ENCODE measurements at regions not wholly inside any gene's neighbourhood (a gene's known extent, or its start where the extent isn't known, plus 50 kb on each side); places are given as distances from the start of the nearest gene placed in this dataset.

DNA sequence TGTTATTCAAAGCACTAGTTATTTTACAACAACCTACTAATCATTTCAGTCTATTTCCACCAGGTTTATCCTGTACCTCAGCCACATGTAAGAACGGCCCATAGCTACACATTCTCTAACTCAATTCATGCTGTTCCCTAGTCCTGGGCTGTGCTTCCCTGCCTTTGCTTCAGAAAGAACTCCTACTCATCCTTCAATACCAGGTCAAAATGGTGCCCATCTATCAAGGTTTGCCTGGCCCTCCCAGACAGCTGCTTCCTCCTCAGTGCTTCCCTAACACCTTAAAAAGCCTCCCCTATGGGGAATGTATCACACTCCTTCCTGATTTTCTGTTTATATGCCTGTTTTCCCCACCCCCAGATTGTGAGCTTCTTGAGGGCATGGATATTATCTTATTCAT is 400.7 kb downstream of the MN1 start:
- no peaks in the 10 kb centered on the region for H3K27me3 ChIP-seq (ENCODE audit: control insufficient read depth, insufficient read depth, low read length)

DNA sequence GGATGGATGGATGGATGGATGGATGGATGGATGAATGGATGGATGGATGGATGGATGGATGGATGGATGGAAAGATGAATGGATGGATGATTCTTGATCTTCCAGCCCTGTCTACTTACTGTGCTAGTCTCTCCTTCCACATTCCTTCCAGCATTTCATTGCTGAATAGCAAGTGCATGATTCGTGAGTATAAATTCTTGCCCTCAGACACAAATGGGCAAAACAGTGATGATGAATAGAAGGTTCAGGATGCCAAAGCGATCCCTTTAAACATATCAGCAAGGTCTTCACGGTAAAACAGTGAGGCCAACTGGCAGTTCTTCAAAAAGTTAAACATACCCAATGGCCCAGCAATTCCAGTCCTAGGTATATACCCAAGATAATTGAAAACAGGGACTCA is 400.2 kb downstream of the MN1 start:
- no peak for DNase-seq

More for the DNA sequence above, 400.7 kb downstream of the MN1 start:
- DNase-seq, result no peak
- H3K4me3 ChIP-seq (ENCODE audit: insufficient read depth, low read depth, low read length), result no peak overlapping the region
- no peaks in the 10 kb centered on the region for H3K36me3 ChIP-seq (replicated peaks; ENCODE audit: control insufficient read depth, insufficient read depth, low read length)

DNA sequence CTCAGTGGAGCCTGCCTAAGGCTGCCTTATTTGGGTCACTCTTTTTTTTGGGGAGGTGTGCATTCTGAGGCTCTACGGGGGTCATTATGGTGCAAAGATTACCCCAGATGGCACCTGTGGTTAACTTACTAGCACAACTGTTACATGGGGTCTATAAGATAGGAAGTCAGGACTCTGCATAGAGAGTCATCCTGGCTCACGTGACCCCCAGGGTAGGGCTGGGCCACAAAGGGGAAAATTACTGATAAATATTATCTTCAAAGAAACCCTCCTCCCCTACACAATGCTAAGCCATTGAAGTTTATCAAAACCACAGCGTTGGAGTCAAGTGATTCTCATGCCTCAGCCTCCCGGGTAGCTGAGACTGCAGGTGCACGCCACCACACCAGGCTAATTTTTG is 397.1 kb downstream of the MN1 start:
- Histone ChIP-seq H3K27me3 (ENCODE audit: control insufficient read depth, insufficient read depth, low read length) (no peaks in the 10 kb centered on the region), H3K36me3 (replicated peaks; ENCODE audit: control insufficient read depth, insufficient read depth, low read length) (no peaks in the 10 kb centered on the region), H3K4me3 (ENCODE audit: insufficient read depth, low read depth, low read length) (no peak overlapping the region)
- no peak for DNase-seq

More for the DNA sequence above, 400.2 kb downstream of the MN1 start:
- Histone ChIP-seq H3K4me3 (ENCODE audit: insufficient read depth, low read depth, low read length) (no peak overlapping the region), H3K27me3 (ENCODE audit: control insufficient read depth, insufficient read depth, low read length) (no peaks in the 10 kb centered on the region), H3K36me3 (replicated peaks; ENCODE audit: control insufficient read depth, insufficient read depth, low read length) (no peaks in the 10 kb centered on the region)

DNA sequence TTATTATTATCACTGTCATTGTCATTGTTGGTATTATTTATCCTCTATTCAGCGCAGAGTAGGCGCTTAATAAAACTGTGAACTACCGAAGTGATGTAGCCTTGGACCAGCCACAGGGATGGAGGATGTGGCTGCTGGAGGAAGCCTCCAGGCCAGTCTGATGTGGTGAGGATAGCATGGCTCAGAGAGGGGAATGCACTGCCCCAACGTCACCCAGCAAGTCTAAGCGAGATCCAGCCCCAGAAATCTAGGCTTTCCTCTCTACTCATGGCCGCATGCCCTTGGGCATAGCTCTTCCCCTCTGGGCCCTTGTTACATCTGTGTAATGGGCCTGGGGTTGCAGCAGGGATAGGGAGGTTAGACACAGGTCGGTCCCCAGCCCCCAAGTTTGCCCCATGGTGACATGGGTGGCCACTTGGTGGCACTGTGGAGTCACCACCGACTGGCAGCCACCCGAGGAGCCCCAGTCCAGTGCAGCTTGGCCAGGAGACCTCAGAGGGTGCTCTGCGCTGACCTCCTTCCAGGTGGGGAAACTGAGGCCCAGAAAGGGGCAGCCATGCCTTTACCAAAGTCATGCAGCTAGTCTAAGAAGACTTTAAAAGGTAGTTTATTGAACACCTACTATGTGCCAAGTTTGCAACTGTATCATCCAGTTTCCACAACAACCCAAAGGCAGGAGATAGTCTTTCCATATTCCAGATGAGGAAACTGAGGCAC is 395.7 kb downstream of the MN1 start:
- DNase-seq, result peak; percentile 84
- Histone ChIP-seq H3K4me3 (ENCODE audit: insufficient read depth, low read depth, low read length) (no peak overlapping the region), H3K27me3 (ENCODE audit: control insufficient read depth, insufficient read depth, low read length) (no peaks in the 10 kb centered on the region), H3K36me3 (replicated peaks; ENCODE audit: control insufficient read depth, insufficient read depth, low read length) (no peaks in the 10 kb centered on the region)

DNA sequence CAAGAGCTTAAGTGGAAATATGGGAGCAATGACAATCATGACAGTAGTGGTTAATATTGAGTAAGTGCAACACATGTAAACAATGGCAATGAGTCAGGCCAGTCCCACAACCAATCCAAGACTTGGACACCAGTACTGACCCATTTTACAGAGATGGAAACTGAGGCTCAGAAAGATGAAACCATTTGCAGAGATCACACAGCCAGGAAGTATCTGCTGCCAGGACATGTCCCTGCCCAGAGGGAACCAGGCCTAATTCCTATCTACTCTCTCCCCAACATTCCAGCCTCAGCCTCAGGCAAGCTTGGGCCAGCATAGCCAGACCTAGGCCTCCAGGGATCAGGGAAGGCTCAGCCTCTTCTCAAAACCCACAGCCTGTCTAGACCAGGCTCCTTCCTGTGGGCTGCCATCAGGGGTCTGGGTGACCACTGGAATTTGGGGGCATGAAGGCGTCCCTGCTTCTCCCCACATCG is 395.1 kb downstream of the MN1 start:
- no peak for DNase-seq
- H3K27me3 ChIP-seq (ENCODE audit: control insufficient read depth, insufficient read depth, low read length), result no peaks in the 10 kb centered on the region
- no peak overlapping the region for H3K4me3 ChIP-seq (ENCODE audit: insufficient read depth, low read depth, low read length)
- no peaks in the 10 kb centered on the region for H3K36me3 ChIP-seq (replicated peaks; ENCODE audit: control insufficient read depth, insufficient read depth, low read length)

DNA sequence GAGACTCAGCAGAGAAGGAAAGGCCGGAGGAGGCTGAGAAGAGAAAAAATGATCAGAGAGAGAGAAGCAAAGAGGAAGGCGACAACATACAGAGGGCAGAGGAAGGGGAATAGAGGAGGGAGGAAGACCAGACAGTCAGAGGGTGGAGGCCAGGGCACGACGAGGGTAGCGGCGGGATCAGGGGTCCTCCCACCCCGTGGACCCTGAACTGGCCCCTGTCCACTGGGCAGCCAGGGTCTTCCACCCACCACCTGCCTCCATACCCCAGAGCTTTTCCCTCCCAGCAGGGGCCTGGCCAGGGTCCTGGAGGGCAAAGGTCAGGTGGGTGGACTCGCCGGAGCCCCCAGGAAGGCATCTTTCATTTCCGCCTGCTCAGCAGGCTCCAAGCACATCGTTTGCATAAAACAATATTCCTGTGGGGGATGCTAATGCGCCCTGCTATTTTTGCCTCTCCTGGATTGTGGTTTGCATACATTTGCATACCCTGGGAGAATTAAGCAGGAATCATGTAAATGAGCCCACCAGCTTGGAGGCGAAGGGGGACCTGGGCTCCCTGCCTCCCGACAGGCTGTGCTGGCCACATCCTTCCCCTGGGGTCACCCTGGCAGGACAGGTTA is 394.1 kb downstream of the MN1 start:
- peak; percentile 64 for DNase-seq
- H3K27me3 ChIP-seq (ENCODE audit: control insufficient read depth, insufficient read depth, low read length), result no peaks in the 10 kb centered on the region
- no peaks in the 10 kb centered on the region for H3K36me3 ChIP-seq (replicated peaks; ENCODE audit: control insufficient read depth, insufficient read depth, low read length)
- no peak overlapping the region for H3K4me3 ChIP-seq (ENCODE audit: insufficient read depth, low read depth, low read length)

DNA sequence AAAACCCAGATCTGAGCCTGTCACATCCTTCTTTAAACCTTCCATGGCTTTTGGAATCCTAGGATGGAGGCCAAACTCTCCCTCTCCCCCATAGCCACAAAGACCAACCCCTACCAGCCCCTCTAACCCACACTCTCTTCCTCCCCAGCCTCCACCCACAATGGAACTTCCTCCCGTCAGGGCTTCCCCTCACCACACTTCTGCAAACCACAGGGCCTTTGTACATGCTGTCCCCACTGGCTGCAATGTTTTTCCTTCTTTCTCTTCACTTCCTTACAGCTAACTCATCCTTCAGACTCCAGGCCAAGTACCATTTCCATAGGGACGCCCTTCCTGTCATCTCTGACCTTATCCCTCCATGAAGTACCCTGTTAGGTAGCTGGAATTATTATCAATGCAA is 393.5 kb downstream of the MN1 start:
- no peak for DNase-seq
- H3K4me3 ChIP-seq (ENCODE audit: insufficient read depth, low read depth, low read length), result no peak overlapping the region

DNA sequence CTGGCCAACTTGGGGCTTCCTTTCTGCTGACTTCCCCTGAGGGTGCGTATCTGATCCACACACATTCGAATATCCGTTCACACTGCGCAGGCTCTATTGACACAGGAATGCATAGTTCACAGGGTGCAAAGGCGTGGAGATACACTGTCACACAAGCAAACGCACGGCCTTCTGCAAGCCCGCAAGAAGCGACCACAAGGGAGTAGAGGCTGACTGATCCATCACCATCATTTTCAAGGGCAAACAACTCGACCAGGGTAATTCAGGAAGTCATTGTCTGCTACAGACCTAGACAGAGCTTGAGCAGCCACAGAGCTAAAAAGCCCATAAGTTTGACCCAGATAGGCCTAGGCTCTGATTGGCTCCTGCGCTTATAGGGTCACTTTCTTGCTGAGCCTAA is 392.3 kb downstream of the MN1 start:
- no peaks in the 10 kb centered on the region for H3K36me3 ChIP-seq (replicated peaks; ENCODE audit: control insufficient read depth, insufficient read depth, low read length)
- no peak overlapping the region for H3K4me3 ChIP-seq (ENCODE audit: insufficient read depth, low read depth, low read length)
- no peak for DNase-seq
- H3K27me3 ChIP-seq (ENCODE audit: control insufficient read depth, insufficient read depth, low read length), result no peaks in the 10 kb centered on the region

More for the DNA sequence above, 393.5 kb downstream of the MN1 start:
- no peaks in the 10 kb centered on the region for H3K36me3 ChIP-seq (replicated peaks; ENCODE audit: control insufficient read depth, insufficient read depth, low read length)
- H3K27me3 ChIP-seq (ENCODE audit: control insufficient read depth, insufficient read depth, low read length), result no peaks in the 10 kb centered on the region

DNA sequence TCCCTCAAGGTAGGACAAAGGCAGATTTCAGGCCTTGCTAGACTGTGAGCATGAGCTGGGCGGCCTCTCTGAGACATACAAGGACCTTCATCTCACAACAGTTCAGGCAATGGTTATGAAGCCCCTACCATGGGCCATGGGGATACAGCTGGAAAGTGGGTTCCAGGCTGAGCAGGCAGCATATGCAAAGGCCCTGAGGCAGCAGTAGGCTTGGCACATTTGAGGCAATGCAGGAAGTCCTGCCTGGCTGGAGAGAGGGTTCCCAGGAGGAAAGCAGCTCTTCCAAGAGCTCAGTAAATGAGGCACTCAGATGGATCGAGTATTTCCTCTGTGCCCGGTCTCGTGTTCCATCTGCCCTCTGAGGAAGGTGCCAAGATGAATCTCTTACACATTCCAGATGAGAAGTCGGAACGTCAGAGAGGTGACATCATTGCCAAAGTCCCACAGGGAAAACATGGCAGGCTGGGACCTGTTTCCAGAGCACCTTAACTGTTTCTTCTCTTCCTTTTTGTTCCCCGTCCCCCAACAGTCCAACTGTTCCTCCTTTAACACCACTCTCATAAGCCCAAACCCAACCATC is 388.6 kb downstream of the MN1 start:
- DNase-seq, result no peak
- Histone ChIP-seq H3K4me3 (ENCODE audit: insufficient read depth, low read depth, low read length) (no peak overlapping the region), H3K36me3 (replicated peaks; ENCODE audit: control insufficient read depth, insufficient read depth, low read length) (no peaks in the 10 kb centered on the region), H3K27me3 (ENCODE audit: control insufficient read depth, insufficient read depth, low read length) (no peaks in the 10 kb centered on the region)

DNA sequence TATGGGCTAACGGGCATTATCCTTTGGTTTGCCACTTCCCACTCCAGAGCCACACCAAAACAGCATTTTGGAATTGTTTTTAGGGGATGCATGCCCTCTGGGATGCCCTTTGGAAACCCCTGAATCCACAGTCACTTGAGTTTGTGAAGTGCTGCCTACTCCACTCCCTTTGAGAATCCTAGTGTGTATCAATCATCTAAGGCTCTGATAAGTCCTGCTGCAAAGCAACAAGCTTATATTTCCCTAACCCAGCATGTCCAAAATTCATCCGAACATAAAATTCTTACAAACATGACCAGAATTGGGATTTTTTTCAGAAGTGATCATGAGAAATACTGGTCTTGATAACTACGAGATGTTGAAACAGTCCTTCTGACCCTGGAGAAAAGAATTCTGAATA is 387.9 kb downstream of the MN1 start:
- Histone ChIP-seq H3K27me3 (ENCODE audit: control insufficient read depth, insufficient read depth, low read length) (no peaks in the 10 kb centered on the region), H3K4me3 (ENCODE audit: insufficient read depth, low read depth, low read length) (no peak overlapping the region), H3K36me3 (replicated peaks; ENCODE audit: control insufficient read depth, insufficient read depth, low read length) (no peaks in the 10 kb centered on the region)
- no peak for DNase-seq

DNA sequence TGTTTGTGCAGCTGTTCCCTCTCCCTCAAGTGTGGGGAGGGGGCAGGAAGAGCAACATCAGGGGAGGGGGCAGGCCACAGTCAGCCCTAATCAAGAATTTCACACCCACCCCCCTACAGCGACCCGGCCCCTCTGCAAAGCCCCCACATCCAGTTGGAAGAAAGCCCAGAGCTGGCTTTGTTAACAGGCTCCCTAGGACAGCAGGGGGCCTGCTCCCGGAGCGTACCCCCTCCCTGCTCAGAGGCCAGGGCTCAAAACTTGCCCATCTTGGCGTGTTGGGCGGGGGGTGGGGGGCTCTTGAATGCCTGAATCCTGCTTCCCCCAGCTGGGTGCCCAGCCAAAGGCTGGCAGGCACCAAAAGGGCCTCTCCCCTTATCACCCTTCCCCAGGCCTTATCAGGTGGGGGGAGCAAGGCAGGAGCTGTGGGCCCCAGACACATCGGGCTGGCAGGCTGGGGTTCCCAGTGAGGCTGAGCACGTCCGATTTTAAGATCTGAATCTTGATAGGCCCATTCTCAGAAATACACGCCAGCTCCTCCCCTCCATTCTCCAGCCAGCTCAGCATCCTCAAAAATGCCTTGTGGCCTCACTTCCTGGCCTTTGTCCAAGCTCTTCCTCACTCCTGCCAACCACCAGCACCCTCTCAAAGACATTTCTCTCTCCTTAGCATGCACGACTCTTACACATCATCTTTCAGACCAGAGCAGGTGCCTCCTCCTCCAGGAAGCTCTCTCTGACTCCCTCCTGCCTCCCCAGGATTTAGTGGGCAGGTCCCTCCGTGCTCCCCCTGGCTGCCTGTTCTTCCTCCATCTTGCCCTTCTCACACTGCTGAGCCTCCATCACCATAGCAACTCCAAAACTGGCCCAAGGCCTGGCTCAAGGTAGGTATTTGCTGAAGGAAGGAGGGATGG is 384.8 kb downstream of the MN1 start:
- Histone ChIP-seq H3K4me3 (ENCODE audit: insufficient read depth, low read depth, low read length) (no peak overlapping the region), H3K36me3 (replicated peaks; ENCODE audit: control insufficient read depth, insufficient read depth, low read length) (no peaks in the 10 kb centered on the region), H3K27me3 (ENCODE audit: control insufficient read depth, insufficient read depth, low read length) (no peaks in the 10 kb centered on the region)
- peak; percentile 89 for DNase-seq

DNA sequence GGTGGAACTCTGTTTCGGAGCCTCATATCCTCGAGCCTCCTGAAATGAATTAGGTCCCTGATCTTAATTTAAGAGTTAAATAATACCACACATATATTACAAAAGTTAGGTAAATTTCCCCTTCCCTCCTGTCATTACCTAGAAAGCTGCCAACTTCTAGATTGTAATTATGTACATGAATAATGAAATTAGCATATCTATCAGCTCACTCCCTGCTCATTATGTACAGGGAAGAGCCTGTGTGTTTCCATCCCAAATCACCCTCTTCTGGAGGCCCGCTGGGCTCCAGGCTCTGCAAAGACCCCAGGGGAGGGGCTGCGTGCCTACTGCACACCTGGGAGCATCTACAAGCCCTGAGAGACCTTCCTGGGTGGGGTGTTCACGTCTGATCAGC is 384.1 kb downstream of the MN1 start:
- Histone ChIP-seq H3K4me3 (ENCODE audit: insufficient read depth, low read depth, low read length) (no peak overlapping the region), H3K36me3 (replicated peaks; ENCODE audit: control insufficient read depth, insufficient read depth, low read length) (no peaks in the 10 kb centered on the region), H3K27me3 (ENCODE audit: control insufficient read depth, insufficient read depth, low read length) (no peaks in the 10 kb centered on the region)
- DNase-seq, result no peak

DNA sequence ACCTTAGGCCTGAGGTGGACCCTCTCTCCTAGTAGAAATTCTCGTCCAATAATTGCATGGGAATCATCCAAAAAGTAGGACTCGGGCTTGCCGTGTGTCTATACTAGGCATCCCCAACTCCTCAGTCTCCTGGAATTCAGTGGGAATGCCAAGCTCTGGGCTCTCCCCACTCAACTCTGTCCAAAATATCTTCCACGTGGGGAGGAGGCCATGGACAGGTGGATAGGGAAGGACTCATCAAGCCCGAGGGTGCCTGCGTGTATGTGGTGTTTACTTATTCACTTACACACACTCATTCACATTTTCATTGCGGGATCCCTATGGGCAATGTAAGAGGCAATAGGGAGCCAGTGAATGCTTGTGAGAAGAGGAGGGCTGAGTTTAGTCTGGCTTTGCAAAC is 383.3 kb downstream of the MN1 start:
- DNase-seq, result no peak
- Histone ChIP-seq H3K36me3 (replicated peaks; ENCODE audit: control insufficient read depth, insufficient read depth, low read length) (no peaks in the 10 kb centered on the region), H3K4me3 (ENCODE audit: insufficient read depth, low read depth, low read length) (no peak overlapping the region), H3K27me3 (ENCODE audit: control insufficient read depth, insufficient read depth, low read length) (no peaks in the 10 kb centered on the region)

DNA sequence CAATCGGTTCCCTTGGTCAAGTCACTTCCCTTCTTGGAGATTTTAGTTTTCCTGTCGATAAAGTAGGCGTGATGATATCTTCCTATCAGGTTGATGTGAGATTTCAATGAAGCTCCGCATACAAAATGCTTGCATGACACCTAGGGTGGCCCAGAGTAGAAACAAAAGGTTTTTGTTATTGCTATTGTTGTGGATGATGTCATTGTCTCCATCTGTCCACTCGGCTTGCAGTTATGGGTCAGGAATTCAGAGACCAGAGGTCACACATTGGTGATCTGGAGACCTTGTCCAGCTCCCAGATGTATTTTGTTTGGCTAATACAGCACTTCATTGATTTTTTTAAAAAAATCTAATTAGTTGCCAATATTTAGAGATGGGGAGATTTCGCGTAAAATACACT is 382.1 kb downstream of the MN1 start:
- DNase-seq, result peak; percentile 16
- Histone ChIP-seq H3K4me3 (ENCODE audit: insufficient read depth, low read depth, low read length) (no peak overlapping the region), H3K27me3 (ENCODE audit: control insufficient read depth, insufficient read depth, low read length) (no peaks in the 10 kb centered on the region), H3K36me3 (replicated peaks; ENCODE audit: control insufficient read depth, insufficient read depth, low read length) (no peaks in the 10 kb centered on the region)

All from H7 (cell line).